CD8-positive, alpha-beta memory T cell (primary cell): ENCODE measurements at regions not wholly inside any gene's neighbourhood (a gene's known extent, or its start where the extent isn't known, plus 50 kb on each side); places are given as distances from the start of the nearest gene placed in this dataset.
"Not testable (repeated sequence)": the region's sequence is repeated elsewhere in the genome, so short reads cannot be mapped to it uniquely, and the experiment has no call there.

Experiments
- CTCF ChIA-PET: fragments of 350-600 bp; sonication (Branson Sonifier 250); formaldehyde crosslinking; loops from one replicate; lab custom pipeline; 2021; ENCODE audit warnings: antibody characterized with exemption; lab: Charles Lee
- POLR2A ChIA-PET: fragments of 350-600 bp; sonication (Branson Sonifier 250); formaldehyde crosslinking; loops from one replicate; lab custom pipeline; 2021; ENCODE audit warnings: antibody characterized with exemption; lab: Charles Lee
- DNase-seq, 5 donors: peaks; one replicate each; pipeline versions ENCODE4 v3.0.0 to v3.0.0-alpha.2; 2020 to 2022; ENCODE audit warnings: mixed read lengths in 1 of 5
- H3K27ac ChIP-seq: one replicate; pipeline ENCODE4 v1.7.0; 2013; ENCODE audit warnings: low read depth, mild to moderate bottlenecking, low read length, moderate library complexity
- H3K27me3 ChIP-seq: 2 replicates; pipeline ENCODE4 v1.7.0; 2013; ENCODE audit warnings: low read length, mild to moderate bottlenecking; ENCODE audit not compliant: insufficient read depth, poor library complexity, severe bottlenecking
- H3K36me3 ChIP-seq: 2 replicates; pipeline ENCODE4 v1.7.0; 2013; ENCODE audit warnings: mild to moderate bottlenecking, low read length, moderate library complexity; ENCODE audit not compliant: insufficient read depth
- H3K4me1 ChIP-seq: 2 replicates; pipeline ENCODE4 v1.7.0; 2013; ENCODE audit warnings: mild to moderate bottlenecking, low read length, moderate library complexity; ENCODE audit not compliant: insufficient read depth
- H3K4me3 ChIP-seq: 2 replicates; pipeline ENCODE4 v1.7.0; 2013; ENCODE audit warnings: mild to moderate bottlenecking, low read length
- H3K9me3 ChIP-seq: 2 replicates; pipeline ENCODE4 v1.7.0; 2013; ENCODE audit warnings: mild to moderate bottlenecking, low read length
- H3K27ac Mint-ChIP-seq, 8 donors: one replicate each; pipeline ENCODE4 v1.8.0; 2020 to 2021; ENCODE audit warnings: mixed read lengths in 8 of 8, mild to moderate bottlenecking in 6 of 8, inconsistent platforms in 3 of 8, moderate library complexity in 3 of 8
- H3K27me3 Mint-ChIP-seq, 2 donors: one replicate each; pipeline ENCODE4 v1.8.0; 2020 to 2021; ENCODE audit warnings: mixed read lengths in 2 of 2, mild to moderate bottlenecking in 1 of 2, moderate library complexity in 1 of 2
- H3K36me3 Mint-ChIP-seq, 3 donors: one replicate each; pipeline ENCODE4 v1.8.0; 2020 to 2021; ENCODE audit warnings: mixed read lengths in 3 of 3, inconsistent platforms in 1 of 3, mild to moderate bottlenecking in 1 of 3
- H3K4me1 Mint-ChIP-seq, 3 donors: one replicate each; pipeline ENCODE4 v1.8.0; 2020 to 2021; ENCODE audit warnings: mixed read lengths in 3 of 3, inconsistent platforms in 1 of 3, mild to moderate bottlenecking in 1 of 3
- H3K4me3 Mint-ChIP-seq, 7 donors: one replicate each; pipeline ENCODE4 v1.8.0; 2020 to 2021; ENCODE audit warnings: mixed read lengths in 7 of 7, mild to moderate bottlenecking in 6 of 7, moderate library complexity in 4 of 7, inconsistent platforms in 2 of 7
- H3K9me3 Mint-ChIP-seq, 5 donors: one replicate each; pipeline ENCODE4 v1.8.0; 2020 to 2022; ENCODE audit warnings: mixed read lengths in 5 of 5, mild to moderate bottlenecking in 3 of 5, moderate library complexity in 2 of 5, inconsistent platforms in 1 of 5

- Mint-ChIP-seq H3K9me3 (peaks cover 0 to 4% (median 0%) of the 10 kb centered on the region in 5 donors), H3K4me1 (no peaks in the 10 kb centered on the region), H3K27ac (no peak overlapping the region), H3K36me3 (no peaks in the 10 kb centered on the region), H3K4me3 (no peak overlapping the region), H3K27me3 (no peaks in the 10 kb centered on the region)
- no peak overlapping the region for H3K27ac ChIP-seq
- H3K36me3 ChIP-seq = no peaks in the 10 kb centered on the region
- H3K4me1 ChIP-seq = no peaks in the 10 kb centered on the region
- no peak for DNase-seq
- POLR2A ChIA-PET = no interaction called here
- CTCF ChIA-PET = no interaction called here
- no peaks in the 10 kb centered on the region for H3K9me3 ChIP-seq
- H3K27me3 ChIP-seq = no peaks in the 10 kb centered on the region
- no peak overlapping the region for H3K4me3 ChIP-seq
Measured at GRCh38 chrX:146056511-146057081, 239.0 kb downstream of the SLITRK2 start.

- Mint-ChIP-seq H3K27me3 (no peaks in the 10 kb centered on the region), H3K4me1 (no peaks in the 10 kb centered on the region), H3K27ac (no peak overlapping the region), H3K4me3 (no peak overlapping the region), H3K36me3 (no peaks in the 10 kb centered on the region), H3K9me3 (peaks cover 0 to 4% (median 0%) of the 10 kb centered on the region in 5 donors)
- DNase-seq = no peak
- no peak overlapping the region for H3K27ac ChIP-seq
- ChIA-PET CTCF (no interaction called here), POLR2A (no interaction called here)
- no peak overlapping the region for H3K4me3 ChIP-seq
- H3K4me1 ChIP-seq = no peaks in the 10 kb centered on the region
- no peaks in the 10 kb centered on the region for H3K36me3 ChIP-seq
- H3K27me3 ChIP-seq = no peaks in the 10 kb centered on the region
- no peaks in the 10 kb centered on the region for H3K9me3 ChIP-seq
Measured at GRCh38 chrX:146064156-146064555, 246.5 kb downstream of the SLITRK2 start.

GRCh38 chrX:146090732-146091131 lies 273.1 kb downstream of the SLITRK2 start:
- Histone ChIP-seq H3K9me3 (no peaks in the 10 kb centered on the region), H3K27ac (no peak overlapping the region), H3K4me1 (no peaks in the 10 kb centered on the region), H3K27me3 (no peaks in the 10 kb centered on the region), H3K36me3 (no peaks in the 10 kb centered on the region), H3K4me3 (no peak overlapping the region)
- H3K4me1 Mint-ChIP-seq = no peaks in the 10 kb centered on the region
- H3K4me3 Mint-ChIP-seq = no peak overlapping the region
- H3K9me3 Mint-ChIP-seq = peaks cover 0 to 6% (median 0%) of the 10 kb centered on the region in 5 donors
- ChIA-PET CTCF (no interaction called here), POLR2A (no interaction called here)
- peaks cover 0 to 1% of the 10 kb centered on the region in 2 donors for H3K27me3 Mint-ChIP-seq
- DNase-seq = no peak
- no peaks in the 10 kb centered on the region for H3K36me3 Mint-ChIP-seq
- H3K27ac Mint-ChIP-seq = no peak overlapping the region

GRCh38 chrX:146109362-146109761 lies 291.7 kb downstream of the SLITRK2 start:
- no peaks in the 10 kb centered on the region for H3K4me1 ChIP-seq
- peaks cover 0 to 10% (median 3%) of the 10 kb centered on the region in 5 donors for H3K9me3 Mint-ChIP-seq
- no peak overlapping the region for H3K27ac ChIP-seq
- H3K4me1 Mint-ChIP-seq = no peaks in the 10 kb centered on the region
- H3K4me3 ChIP-seq = no peak overlapping the region
- ChIA-PET POLR2A (no interaction called here), CTCF (no interaction called here)
- no peaks in the 10 kb centered on the region for H3K36me3 ChIP-seq
- no peaks in the 10 kb centered on the region for H3K27me3 ChIP-seq
- H3K36me3 Mint-ChIP-seq = no peaks in the 10 kb centered on the region
- no peaks in the 10 kb centered on the region for H3K27me3 Mint-ChIP-seq
- H3K9me3 ChIP-seq = no peaks in the 10 kb centered on the region
- no peak overlapping the region for H3K27ac Mint-ChIP-seq
- H3K4me3 Mint-ChIP-seq = no peak overlapping the region
- DNase-seq = no peak

DNA sequence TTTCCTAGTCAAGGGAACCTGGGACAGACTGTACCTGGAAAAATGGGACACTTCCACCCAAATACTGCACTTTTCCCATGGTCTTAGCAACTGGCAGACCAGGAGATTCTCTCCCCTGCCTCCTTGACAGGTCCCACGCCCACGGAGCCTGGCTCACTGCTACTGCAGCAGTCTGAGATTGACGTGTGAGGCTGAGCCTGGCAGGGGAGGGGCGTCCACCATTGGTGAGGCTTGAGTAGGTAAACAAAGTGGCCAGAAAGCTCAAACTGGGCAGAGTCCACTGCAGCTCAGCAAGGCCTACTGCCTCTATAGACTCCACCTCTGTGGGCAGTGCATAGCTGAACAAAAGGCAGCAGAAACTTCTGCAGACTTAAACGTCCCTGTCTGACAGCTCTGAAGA lies 301.4 kb downstream of the SLITRK2 start:
- H3K9me3 ChIP-seq, H3K27me3 ChIP-seq, H3K4me3 Mint-ChIP-seq, H3K27ac ChIP-seq, H3K4me1 Mint-ChIP-seq, DNase-seq, H3K4me3 ChIP-seq, H3K36me3 ChIP-seq, CTCF ChIA-PET, H3K9me3 Mint-ChIP-seq, POLR2A ChIA-PET, H3K27ac Mint-ChIP-seq, H3K27me3 Mint-ChIP-seq, H3K36me3 Mint-ChIP-seq, H3K4me1 ChIP-seq: not testable (repeated sequence)

DNA sequence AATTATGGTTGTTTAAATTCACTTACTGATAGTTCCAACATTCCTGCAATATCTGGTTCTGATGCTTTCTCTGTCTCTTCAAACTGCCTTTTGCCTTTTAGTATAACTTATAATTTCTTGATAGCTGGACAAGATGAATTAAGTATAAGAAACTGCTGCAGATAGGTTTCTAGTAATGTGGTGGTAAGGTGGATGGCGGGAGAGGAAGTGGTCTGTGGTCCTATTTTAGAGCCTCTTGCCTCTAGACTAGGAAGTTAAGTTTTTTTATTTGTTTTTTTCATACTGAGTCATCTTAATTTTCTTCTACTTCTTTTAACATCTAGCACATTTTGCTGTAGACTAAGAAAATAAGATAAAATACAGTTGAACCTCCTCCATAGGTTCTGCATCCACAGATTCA lies 310.0 kb downstream of the SLITRK2 start:
- no peaks in the 10 kb centered on the region for H3K27me3 Mint-ChIP-seq
- DNase-seq = no peak
- Histone ChIP-seq H3K4me1 (no peaks in the 10 kb centered on the region), H3K36me3 (no peaks in the 10 kb centered on the region), H3K4me3 (no peak overlapping the region), H3K9me3 (no peaks in the 10 kb centered on the region), H3K27ac (no peak overlapping the region), H3K27me3 (no peaks in the 10 kb centered on the region)
- ChIA-PET POLR2A (no interaction called here), CTCF (no interaction called here)
- H3K36me3 Mint-ChIP-seq = no peaks in the 10 kb centered on the region
- no peaks in the 10 kb centered on the region for H3K4me1 Mint-ChIP-seq
- no peak overlapping the region for H3K4me3 Mint-ChIP-seq
- H3K27ac Mint-ChIP-seq = no peak overlapping the region
- peaks cover 0 to 5% (median 0%) of the 10 kb centered on the region in 5 donors for H3K9me3 Mint-ChIP-seq

DNA sequence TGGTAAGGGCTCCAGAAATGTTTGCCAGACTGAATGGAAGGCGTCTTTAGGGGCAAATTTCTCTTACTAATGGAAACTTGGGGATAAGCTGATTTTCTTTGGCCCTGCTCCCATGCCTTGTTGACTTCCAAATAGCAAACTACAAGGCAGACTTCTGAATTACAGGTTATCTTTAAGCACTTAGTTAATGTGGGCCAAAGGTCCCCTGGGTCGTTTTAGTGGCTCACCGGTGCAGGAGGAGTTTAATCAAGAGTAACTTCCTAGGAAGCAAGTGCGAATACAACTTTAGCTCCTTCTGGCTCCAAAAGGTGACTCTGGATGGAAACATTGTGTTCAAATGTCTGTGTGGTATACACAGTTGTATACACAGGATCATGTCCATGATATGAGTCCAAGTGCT lies 323.6 kb downstream of the SLITRK2 start:
- Mint-ChIP-seq H3K9me3 (no peaks in the 10 kb centered on the region), H3K27ac (no peak overlapping the region), H3K27me3 (no peaks in the 10 kb centered on the region), H3K4me1 (no peaks in the 10 kb centered on the region), H3K4me3 (no peak overlapping the region), H3K36me3 (peaks cover 0 to 2% (median 0%) of the 10 kb centered on the region in 3 donors)
- no peak overlapping the region for H3K4me3 ChIP-seq
- no peak overlapping the region for H3K27ac ChIP-seq
- H3K9me3 ChIP-seq = no peaks in the 10 kb centered on the region
- no peaks in the 10 kb centered on the region for H3K36me3 ChIP-seq
- POLR2A ChIA-PET = no interaction called here
- no peaks in the 10 kb centered on the region for H3K27me3 ChIP-seq
- no peak for DNase-seq
- no peaks in the 10 kb centered on the region for H3K4me1 ChIP-seq
- CTCF ChIA-PET = no interaction called here

DNA sequence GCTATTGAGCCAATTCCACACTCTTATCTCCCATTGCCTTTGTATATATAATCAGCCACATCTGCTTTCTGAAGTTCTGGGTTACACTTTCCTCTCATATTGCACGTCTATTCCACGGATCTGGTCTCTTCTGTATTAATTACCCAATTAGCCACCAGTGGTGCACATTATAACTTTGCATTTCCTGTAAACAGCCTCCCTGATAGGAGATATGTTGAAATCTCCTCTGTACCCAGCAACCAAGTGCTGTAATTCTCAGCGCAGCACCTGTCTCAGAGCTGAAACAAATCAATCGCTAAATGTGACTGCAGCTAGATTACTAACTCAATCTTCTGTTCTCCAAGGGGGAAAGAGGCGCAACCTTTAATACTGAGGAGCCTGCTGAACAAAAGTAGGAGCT lies 326.4 kb downstream of the SLITRK2 start:
- CTCF ChIA-PET = no interaction called here
- H3K4me1 Mint-ChIP-seq = no peaks in the 10 kb centered on the region
- Histone ChIP-seq H3K9me3 (no peaks in the 10 kb centered on the region), H3K36me3 (no peaks in the 10 kb centered on the region), H3K27me3 (no peaks in the 10 kb centered on the region), H3K27ac (no peak overlapping the region), H3K4me1 (no peaks in the 10 kb centered on the region), H3K4me3 (no peak overlapping the region)
- no peaks in the 10 kb centered on the region for H3K9me3 Mint-ChIP-seq
- H3K36me3 Mint-ChIP-seq = peaks cover 0 to 2% (median 0%) of the 10 kb centered on the region in 3 donors
- POLR2A ChIA-PET = no interaction called here
- no peaks in the 10 kb centered on the region for H3K27me3 Mint-ChIP-seq
- DNase-seq = no peak
- no peak overlapping the region for H3K4me3 Mint-ChIP-seq
- H3K27ac Mint-ChIP-seq = no peak overlapping the region

DNA sequence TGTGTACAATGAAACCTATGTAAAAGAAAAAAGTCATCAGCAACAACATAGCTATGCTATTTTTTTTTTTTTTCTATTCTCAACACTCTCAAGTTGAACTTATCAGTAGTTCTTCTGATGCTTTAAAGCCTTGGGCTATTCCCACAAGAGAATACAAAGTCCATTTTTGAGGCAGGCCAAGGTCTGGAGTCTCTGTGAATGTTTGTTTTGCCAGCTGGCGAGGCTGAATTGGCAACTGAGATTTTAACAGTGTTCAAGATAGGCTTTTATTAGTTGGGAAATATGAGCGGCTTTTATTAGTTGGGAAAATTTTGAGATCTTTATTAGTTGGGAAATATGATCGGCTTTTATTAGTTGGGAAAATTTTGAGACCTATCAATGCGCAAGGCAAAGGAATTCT lies 336.6 kb downstream of the SLITRK2 start:
- DNase-seq = no peak
- Histone ChIP-seq H3K4me1 (no peaks in the 10 kb centered on the region), H3K4me3 (no peak overlapping the region), H3K36me3 (no peaks in the 10 kb centered on the region), H3K27me3 (no peaks in the 10 kb centered on the region), H3K9me3 (no peaks in the 10 kb centered on the region), H3K27ac (no peak overlapping the region)
- Mint-ChIP-seq H3K4me3 (no peak overlapping the region), H3K27ac (peak overlapping the region in 1 of 8 donors; percentile 73), H3K27me3 (no peaks in the 10 kb centered on the region), H3K9me3 (peaks cover 0 to 3% (median 0%) of the 10 kb centered on the region in 5 donors), H3K36me3 (no peaks in the 10 kb centered on the region), H3K4me1 (no peaks in the 10 kb centered on the region)
- ChIA-PET POLR2A (no interaction called here), CTCF (no interaction called here)
